ENCODE measurements at regions not wholly inside any gene's neighbourhood (a gene's known extent, or its start where the extent isn't known, plus 50 kb on each side); places are given as distances from the start of the nearest gene placed in this dataset.

DNA sequence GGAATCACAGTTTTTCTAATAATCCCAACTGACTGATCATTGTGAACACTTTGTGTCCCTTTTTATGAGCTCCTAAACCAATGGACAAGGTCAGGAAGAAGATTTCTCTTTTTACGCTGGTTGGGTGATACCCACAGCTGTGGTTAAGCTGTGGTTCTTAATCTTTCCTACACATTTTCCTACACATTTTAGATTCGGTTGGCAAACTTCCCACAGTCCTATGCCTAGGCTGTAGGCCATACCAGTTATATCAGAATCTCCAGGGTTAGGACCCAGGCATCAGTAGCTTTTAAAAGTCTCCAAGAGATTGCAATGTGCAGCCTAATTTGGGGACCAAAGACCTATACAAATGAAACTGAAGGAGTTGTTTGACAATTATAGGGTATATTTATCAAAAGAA lies 203.0 kb downstream of the SP3 start:
- TF ChIP-seq, protein P1, sequence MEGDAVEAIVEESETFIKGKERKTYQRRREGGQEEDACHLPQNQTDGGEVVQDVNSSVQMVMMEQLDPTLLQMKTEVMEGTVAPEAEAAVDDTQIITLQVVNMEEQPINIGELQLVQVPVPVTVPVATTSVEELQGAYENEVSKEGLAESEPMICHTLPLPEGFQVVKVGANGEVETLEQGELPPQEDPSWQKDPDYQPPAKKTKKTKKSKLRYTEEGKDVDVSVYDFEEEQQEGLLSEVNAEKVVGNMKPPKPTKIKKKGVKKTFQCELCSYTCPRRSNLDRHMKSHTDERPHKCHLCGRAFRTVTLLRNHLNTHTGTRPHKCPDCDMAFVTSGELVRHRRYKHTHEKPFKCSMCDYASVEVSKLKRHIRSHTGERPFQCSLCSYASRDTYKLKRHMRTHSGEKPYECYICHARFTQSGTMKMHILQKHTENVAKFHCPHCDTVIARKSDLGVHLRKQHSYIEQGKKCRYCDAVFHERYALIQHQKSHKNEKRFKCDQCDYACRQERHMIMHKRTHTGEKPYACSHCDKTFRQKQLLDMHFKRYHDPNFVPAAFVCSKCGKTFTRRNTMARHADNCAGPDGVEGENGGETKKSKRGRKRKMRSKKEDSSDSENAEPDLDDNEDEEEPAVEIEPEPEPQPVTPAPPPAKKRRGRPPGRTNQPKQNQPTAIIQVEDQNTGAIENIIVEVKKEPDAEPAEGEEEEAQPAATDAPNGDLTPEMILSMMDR (conservative IDR thresholded peaks at IDR 0.05; ENCODE audit: low read depth, low read length): no peak
- TF ChIP-seq EZH2 (IDR thresholded peaks at IDR 0.05; ENCODE audit: low read length, unreplicated experiment): no peak

Measured in PC-3 (cell line).